Stimulated activated CD4-positive, alpha-beta T cell treated with anti-CD3 and anti-CD28 coated beads, Interleukin-15, amount 100 ng/mL, for 1 hour (primary cell): ENCODE measurements at regions not wholly inside any gene's neighbourhood (a gene's known extent, or its start where the extent isn't known, plus 50 kb on each side); places are given as distances from the start of the nearest gene placed in this dataset.

Source experiments
- DNase-seq, 2 donors: peaks; one replicate each; pipeline ENCODE4 v3.0.0-alpha.2; 2020; ENCODE audit warnings: low read depth in 1 of 2, low spot score in 1 of 2

DNA sequence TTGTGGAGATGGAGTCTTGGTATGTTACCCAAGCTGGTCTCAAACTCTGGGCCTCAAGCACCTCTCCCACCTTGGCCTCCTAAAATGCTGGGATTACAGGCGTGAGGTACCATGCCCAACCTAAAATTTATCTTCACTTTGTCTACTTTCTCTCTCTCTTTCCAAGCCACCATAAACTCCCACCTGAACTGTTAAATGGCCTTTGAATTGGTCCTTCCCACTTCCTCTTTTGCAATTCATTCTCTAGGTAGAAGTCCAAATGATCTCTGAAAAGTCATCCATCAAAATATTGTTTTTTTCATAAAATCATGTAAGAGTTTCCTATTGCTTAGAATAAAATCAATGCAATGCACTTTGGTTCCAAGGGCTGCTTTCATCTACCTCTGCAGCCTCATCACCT is 90.1 kb upstream of the CELF2 start:
- DNase-seq = no peak

- no peak for DNase-seq
Observed at GRCh38 chr10:10930979-10931743, 86.5 kb upstream of the CELF2 start.

GRCh38 chr10:10935032-10935431 is 82.6 kb upstream of the CELF2 start:
- DNase-seq = no peak

GRCh38 chr10:10938676-10939075 is 79.0 kb upstream of the CELF2 start:
- no peak for DNase-seq

GRCh38 chr10:10941127-10941730 is 76.4 kb upstream of the CELF2 start:
- no peak for DNase-seq

DNA sequence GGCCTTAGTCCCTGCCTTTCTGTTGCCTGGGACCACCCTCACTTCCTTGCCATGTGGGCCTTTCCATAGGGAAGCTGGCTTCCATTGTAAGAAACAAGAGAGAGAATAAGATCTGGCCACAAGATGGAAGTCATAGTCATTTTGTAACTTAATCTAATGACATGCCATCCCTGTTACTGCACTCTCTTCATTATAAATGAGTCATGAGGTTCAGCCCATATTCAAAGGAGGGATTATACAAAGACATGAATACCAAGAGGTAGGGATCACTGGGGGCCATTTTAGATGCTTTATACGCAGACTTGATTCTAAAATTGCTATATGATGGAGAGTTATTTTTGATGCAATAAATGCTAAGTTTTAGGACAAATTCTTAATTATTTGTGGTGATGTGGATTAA is 75.2 kb upstream of the CELF2 start:
- no peak for DNase-seq

- no peak for DNase-seq
Observed at GRCh38 chr10:10946081-10946480, 71.6 kb upstream of the CELF2 start.

DNA sequence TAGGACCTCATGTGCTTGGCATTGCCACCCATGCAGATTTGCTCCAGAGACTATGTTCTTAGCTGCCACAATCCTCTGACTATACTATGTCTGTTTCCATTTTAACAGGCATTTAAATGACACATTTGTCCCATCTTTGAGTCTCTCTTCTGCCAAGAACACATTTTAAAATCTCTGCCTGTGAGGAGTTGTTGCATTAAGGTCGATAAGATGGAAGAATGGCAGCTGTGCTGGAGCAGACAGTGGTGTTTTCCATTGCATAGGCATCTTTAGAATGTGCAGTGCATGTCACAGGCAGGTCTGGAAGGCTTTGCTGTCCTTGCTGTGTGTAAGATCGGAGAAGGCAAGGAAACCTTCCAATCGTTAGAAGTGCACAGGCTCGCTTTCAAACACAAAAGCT is 70.9 kb upstream of the CELF2 start:
- DNase-seq = no peak

DNA sequence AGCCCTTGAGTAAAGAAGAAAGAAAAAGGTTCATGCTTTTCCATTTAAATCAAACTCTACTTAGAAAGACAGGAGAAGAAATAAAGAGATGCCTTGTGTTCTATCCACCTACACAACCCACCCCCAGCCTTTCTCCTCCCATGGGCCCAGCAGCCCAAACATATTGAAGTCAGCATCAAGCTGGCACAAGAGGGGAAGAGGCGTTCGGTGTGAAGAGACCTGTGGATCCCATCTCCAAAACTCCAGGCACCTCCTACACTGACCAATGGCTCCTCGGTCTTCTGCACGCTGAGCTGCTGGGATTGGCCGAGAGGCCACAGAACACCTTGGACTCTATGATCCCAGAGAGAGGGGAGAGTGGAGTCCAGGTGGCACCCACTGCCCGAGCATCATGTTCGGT is 66.0 kb upstream of the CELF2 start:
- DNase-seq = no peak

DNA sequence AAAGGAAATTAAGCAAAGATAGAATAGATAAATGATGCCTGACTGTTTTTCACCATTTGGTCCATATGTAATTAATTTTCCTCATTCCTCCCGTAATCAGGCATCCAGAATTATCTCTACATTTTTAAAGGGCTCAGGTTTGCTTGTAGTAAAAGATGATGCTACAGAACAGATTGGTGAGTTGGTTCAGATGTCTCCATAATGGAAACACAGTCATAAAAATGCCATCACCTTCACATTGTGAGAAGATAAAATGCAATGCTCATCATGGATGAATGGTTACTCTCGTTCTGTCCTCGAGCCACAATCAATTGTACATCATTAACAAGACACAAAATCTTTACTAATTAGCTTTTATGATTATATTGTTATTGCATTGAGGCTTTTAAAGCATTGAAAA is 64.9 kb upstream of the CELF2 start:
- no peak for DNase-seq

GRCh38 chr10:10956681-10957542 is 60.8 kb upstream of the CELF2 start:
- DNase-seq = no peak

DNA sequence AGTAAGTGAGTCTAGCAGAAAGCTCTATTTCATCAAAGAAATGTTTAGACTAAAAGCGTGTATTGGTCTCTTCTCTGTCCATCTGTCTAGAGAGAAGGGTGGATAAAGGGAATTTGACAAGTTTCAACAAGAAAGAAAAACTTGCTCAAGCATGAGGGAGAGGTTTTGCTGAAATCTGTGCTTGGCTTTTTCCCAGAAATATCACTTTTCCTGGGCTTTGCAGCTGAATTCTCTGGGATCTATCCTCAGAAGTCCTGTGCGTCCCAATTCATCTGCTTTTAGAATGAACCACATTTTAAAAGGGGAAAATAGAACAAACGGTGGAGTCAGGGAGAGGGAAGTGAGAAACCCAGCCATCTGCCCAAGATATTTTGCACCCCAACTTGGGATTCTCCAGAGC is 59.6 kb upstream of the CELF2 start:
- DNase-seq = no peak

GRCh38 chr10:10959666-10960065 is 58.0 kb upstream of the CELF2 start:
- no peak for DNase-seq

DNA sequence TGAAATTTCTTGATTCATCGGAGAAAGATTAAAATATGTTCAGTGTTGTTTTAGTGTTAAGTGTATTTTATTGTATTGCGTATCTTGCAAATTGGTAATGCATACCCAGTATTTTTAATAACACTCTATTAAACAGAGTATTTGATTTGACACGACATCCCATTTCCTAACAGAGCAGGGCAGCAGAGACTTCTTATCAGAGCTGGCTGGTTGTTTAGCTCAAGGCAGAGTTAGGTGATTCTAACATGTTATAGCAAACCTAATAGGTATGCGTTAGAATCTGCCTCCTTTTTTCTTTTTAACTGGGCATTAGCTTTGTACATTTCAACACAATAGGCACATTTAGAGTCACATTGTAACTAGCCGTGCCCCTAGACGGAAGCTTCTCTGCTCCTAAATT is 57.1 kb upstream of the CELF2 start:
- no peak for DNase-seq

DNA sequence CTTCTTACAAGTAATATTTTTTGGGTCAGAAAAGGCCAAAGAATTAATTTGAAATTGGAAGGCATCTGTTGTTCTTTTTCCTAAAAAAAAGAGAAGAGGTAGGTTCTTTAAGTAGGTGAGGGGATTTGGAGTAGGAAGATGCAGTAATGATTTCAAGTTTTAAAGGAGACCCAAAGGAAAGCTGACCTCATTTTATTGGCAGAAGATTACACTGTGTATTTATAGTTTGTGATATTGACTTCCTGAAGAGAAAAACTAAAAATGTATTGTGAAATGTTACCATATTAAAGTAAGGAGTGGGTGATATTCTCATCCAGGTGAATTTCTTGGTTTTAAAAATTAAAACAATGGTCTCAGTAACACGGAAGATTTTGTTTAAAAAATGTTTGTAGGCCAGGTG is 56.6 kb upstream of the CELF2 start:
- no peak for DNase-seq

DNA sequence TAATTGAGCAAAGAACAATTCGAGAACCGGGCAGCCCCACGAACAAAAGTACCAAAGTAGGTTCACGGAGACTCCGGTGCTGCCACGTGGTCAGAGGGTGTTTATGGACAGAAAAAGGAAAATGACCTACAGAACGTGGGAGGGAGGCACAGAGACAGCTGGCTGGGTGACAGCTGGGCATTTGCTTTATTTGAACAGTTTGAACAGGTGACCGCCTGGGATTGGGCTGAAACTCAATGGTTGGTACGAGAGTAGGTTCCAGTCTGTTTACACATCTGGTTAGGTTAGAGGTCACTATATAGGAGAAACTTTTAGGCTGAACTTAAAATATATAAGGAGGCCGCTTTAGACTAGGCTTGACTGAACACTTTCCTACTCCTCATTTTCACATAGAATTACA is 50.6 kb upstream of the CELF2 start:
- no peak for DNase-seq

DNA sequence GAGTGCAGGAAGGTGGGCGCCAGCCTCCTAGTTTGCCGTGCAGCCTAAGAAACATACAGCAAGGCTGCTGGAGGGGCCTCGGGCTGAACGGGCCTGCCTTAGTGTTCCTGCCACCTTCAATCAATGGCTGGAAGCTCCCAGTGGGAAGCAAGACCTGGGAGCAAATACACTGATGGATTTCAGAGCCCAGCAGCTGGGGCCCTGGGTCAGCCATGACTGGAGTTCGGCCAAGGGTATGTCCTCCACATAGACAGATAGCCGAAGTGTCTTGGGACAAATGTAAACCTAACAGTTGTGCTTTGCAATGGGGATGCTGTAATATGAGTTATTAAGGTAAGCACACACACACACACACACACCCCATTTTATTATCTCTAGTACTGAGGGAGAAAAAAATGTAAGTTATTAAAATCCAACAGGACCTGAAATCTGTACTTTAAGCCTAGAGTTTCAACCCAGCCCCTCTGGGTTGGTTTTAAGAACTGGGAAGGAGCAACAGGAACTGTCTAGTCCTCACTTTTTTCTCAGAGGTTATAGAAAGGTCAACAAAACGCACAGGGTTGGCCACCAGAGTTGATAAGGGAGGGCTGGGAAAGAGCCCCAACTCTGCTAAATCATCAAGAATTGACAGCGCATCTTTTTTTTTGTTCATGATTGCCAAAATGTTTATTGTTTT is 50.0 kb upstream of the CELF2 start:
- DNase-seq = no peak
